ENCODE measurements at regions not wholly inside any gene's neighbourhood (a gene's known extent, or its start where the extent isn't known, plus 50 kb on each side); places are given as distances from the start of the nearest gene placed in this dataset.

- H3K9me3 ChIP-seq (ENCODE audit: control insufficient read depth in 1 of 2, low read length in 2 of 2) = no peaks in the 10 kb centered on the region
- no peaks in the 10 kb centered on the region for H3K27me3 ChIP-seq (ENCODE audit: control insufficient read depth in 1 of 2, insufficient read depth in 2 of 2, low read length in 2 of 2)
- H3K9ac ChIP-seq (ENCODE audit: low read depth in 1 of 2, low read length in 2 of 2) = no peak overlapping the region
- H3K4me1 ChIP-seq (ENCODE audit: control insufficient read depth in 1 of 2, insufficient read depth in 2 of 2, low read length in 2 of 2) = no peaks in the 10 kb centered on the region
- no peaks in the 10 kb centered on the region for H3K36me3 ChIP-seq (ENCODE audit: control insufficient read depth in 1 of 2, insufficient read depth in 2 of 2, low read length in 2 of 2)
- H3K4me3 ChIP-seq (ENCODE audit: low read depth in 1 of 2, low read length in 2 of 2) = no peak overlapping the region
- no peak overlapping the region for H3K27ac ChIP-seq (ENCODE audit: low read depth, low read length)
These were observed 188.9 kb upstream of the CXCR4 start for GRCh38 chr2:136306836-136307235.

- Histone ChIP-seq H3K9ac (ENCODE audit: low read depth in 1 of 2, low read length in 2 of 2) (no peak overlapping the region), H3K36me3 (ENCODE audit: control insufficient read depth in 1 of 2, insufficient read depth in 2 of 2, low read length in 2 of 2) (no peaks in the 10 kb centered on the region), H3K4me1 (ENCODE audit: control insufficient read depth in 1 of 2, insufficient read depth in 2 of 2, low read length in 2 of 2) (no peaks in the 10 kb centered on the region), H3K27me3 (ENCODE audit: control insufficient read depth in 1 of 2, insufficient read depth in 2 of 2, low read length in 2 of 2) (no peaks in the 10 kb centered on the region), H3K9me3 (ENCODE audit: control insufficient read depth in 1 of 2, low read length in 2 of 2) (no peaks in the 10 kb centered on the region), H3K27ac (ENCODE audit: low read depth, low read length) (no peak overlapping the region), H3K4me3 (ENCODE audit: low read depth in 1 of 2, low read length in 2 of 2) (no peak overlapping the region)
These were observed 187.7 kb upstream of the CXCR4 start for GRCh38 chr2:136305517-136306192.

- H3K4me3 ChIP-seq (ENCODE audit: low read depth in 1 of 2, low read length in 2 of 2) = no peak overlapping the region
- no peaks in the 10 kb centered on the region for H3K36me3 ChIP-seq (ENCODE audit: control insufficient read depth in 1 of 2, insufficient read depth in 2 of 2, low read length in 2 of 2)
- no peaks in the 10 kb centered on the region for H3K4me1 ChIP-seq (ENCODE audit: control insufficient read depth in 1 of 2, insufficient read depth in 2 of 2, low read length in 2 of 2)
- no peak overlapping the region for H3K9ac ChIP-seq (ENCODE audit: low read depth in 1 of 2, low read length in 2 of 2)
- H3K27ac ChIP-seq (ENCODE audit: low read depth, low read length) = no peak overlapping the region
- no peaks in the 10 kb centered on the region for H3K27me3 ChIP-seq (ENCODE audit: control insufficient read depth in 1 of 2, insufficient read depth in 2 of 2, low read length in 2 of 2)
- H3K9me3 ChIP-seq (ENCODE audit: control insufficient read depth in 1 of 2, low read length in 2 of 2) = no peaks in the 10 kb centered on the region
These were observed 183.1 kb upstream of the CXCR4 start for GRCh38 chr2:136301006-136301405.

GRCh38 chr2:136298631-136299030, 180.7 kb upstream of the CXCR4 start:
- no peaks in the 10 kb centered on the region for H3K36me3 ChIP-seq (ENCODE audit: control insufficient read depth in 1 of 2, insufficient read depth in 2 of 2, low read length in 2 of 2)
- H3K4me1 ChIP-seq (ENCODE audit: control insufficient read depth in 1 of 2, insufficient read depth in 2 of 2, low read length in 2 of 2) = no peaks in the 10 kb centered on the region
- no peak overlapping the region for H3K4me3 ChIP-seq (ENCODE audit: low read depth in 1 of 2, low read length in 2 of 2)
- H3K27ac ChIP-seq (ENCODE audit: low read depth, low read length) = no peak overlapping the region
- H3K9ac ChIP-seq (ENCODE audit: low read depth in 1 of 2, low read length in 2 of 2) = no peak overlapping the region
- H3K9me3 ChIP-seq (ENCODE audit: control insufficient read depth in 1 of 2, low read length in 2 of 2) = no peaks in the 10 kb centered on the region
- H3K27me3 ChIP-seq (ENCODE audit: control insufficient read depth in 1 of 2, insufficient read depth in 2 of 2, low read length in 2 of 2) = no peaks in the 10 kb centered on the region

GRCh38 chr2:136297994-136298393, 180.0 kb upstream of the CXCR4 start:
- Histone ChIP-seq H3K9me3 (ENCODE audit: control insufficient read depth in 1 of 2, low read length in 2 of 2) (no peaks in the 10 kb centered on the region), H3K9ac (ENCODE audit: low read depth in 1 of 2, low read length in 2 of 2) (no peak overlapping the region), H3K4me3 (ENCODE audit: low read depth in 1 of 2, low read length in 2 of 2) (no peak overlapping the region), H3K36me3 (ENCODE audit: control insufficient read depth in 1 of 2, insufficient read depth in 2 of 2, low read length in 2 of 2) (no peaks in the 10 kb centered on the region), H3K27me3 (ENCODE audit: control insufficient read depth in 1 of 2, insufficient read depth in 2 of 2, low read length in 2 of 2) (no peaks in the 10 kb centered on the region), H3K4me1 (ENCODE audit: control insufficient read depth in 1 of 2, insufficient read depth in 2 of 2, low read length in 2 of 2) (no peaks in the 10 kb centered on the region), H3K27ac (ENCODE audit: low read depth, low read length) (no peak overlapping the region)

- Histone ChIP-seq H3K4me3 (ENCODE audit: low read depth in 1 of 2, low read length in 2 of 2) (no peak overlapping the region), H3K4me1 (ENCODE audit: control insufficient read depth in 1 of 2, insufficient read depth in 2 of 2, low read length in 2 of 2) (no peaks in the 10 kb centered on the region), H3K9ac (ENCODE audit: low read depth in 1 of 2, low read length in 2 of 2) (no peak overlapping the region), H3K27ac (ENCODE audit: low read depth, low read length) (no peak overlapping the region), H3K36me3 (ENCODE audit: control insufficient read depth in 1 of 2, insufficient read depth in 2 of 2, low read length in 2 of 2) (no peaks in the 10 kb centered on the region), H3K27me3 (ENCODE audit: control insufficient read depth in 1 of 2, insufficient read depth in 2 of 2, low read length in 2 of 2) (no peaks in the 10 kb centered on the region), H3K9me3 (ENCODE audit: control insufficient read depth in 1 of 2, low read length in 2 of 2) (no peaks in the 10 kb centered on the region)
These were observed 179.4 kb upstream of the CXCR4 start for GRCh38 chr2:136297312-136297711.

GRCh38 chr2:136295168-136295567, 177.2 kb upstream of the CXCR4 start:
- H3K36me3 ChIP-seq (ENCODE audit: control insufficient read depth in 1 of 2, insufficient read depth in 2 of 2, low read length in 2 of 2) = no peaks in the 10 kb centered on the region
- H3K4me1 ChIP-seq (ENCODE audit: control insufficient read depth in 1 of 2, insufficient read depth in 2 of 2, low read length in 2 of 2) = no peaks in the 10 kb centered on the region
- no peak overlapping the region for H3K9ac ChIP-seq (ENCODE audit: low read depth in 1 of 2, low read length in 2 of 2)
- no peaks in the 10 kb centered on the region for H3K9me3 ChIP-seq (ENCODE audit: control insufficient read depth in 1 of 2, low read length in 2 of 2)
- no peaks in the 10 kb centered on the region for H3K27me3 ChIP-seq (ENCODE audit: control insufficient read depth in 1 of 2, insufficient read depth in 2 of 2, low read length in 2 of 2)
- no peak overlapping the region for H3K27ac ChIP-seq (ENCODE audit: low read depth, low read length)
- no peak overlapping the region for H3K4me3 ChIP-seq (ENCODE audit: low read depth in 1 of 2, low read length in 2 of 2)

- no peak overlapping the region for H3K4me3 ChIP-seq (ENCODE audit: low read depth in 1 of 2, low read length in 2 of 2)
- no peak overlapping the region for H3K27ac ChIP-seq (ENCODE audit: low read depth, low read length)
- no peaks in the 10 kb centered on the region for H3K4me1 ChIP-seq (ENCODE audit: control insufficient read depth in 1 of 2, insufficient read depth in 2 of 2, low read length in 2 of 2)
- no peaks in the 10 kb centered on the region for H3K36me3 ChIP-seq (ENCODE audit: control insufficient read depth in 1 of 2, insufficient read depth in 2 of 2, low read length in 2 of 2)
- H3K9ac ChIP-seq (ENCODE audit: low read depth in 1 of 2, low read length in 2 of 2) = no peak overlapping the region
- H3K27me3 ChIP-seq (ENCODE audit: control insufficient read depth in 1 of 2, insufficient read depth in 2 of 2, low read length in 2 of 2) = no peaks in the 10 kb centered on the region
- H3K9me3 ChIP-seq (ENCODE audit: control insufficient read depth in 1 of 2, low read length in 2 of 2) = no peaks in the 10 kb centered on the region
These were observed 173.9 kb upstream of the CXCR4 start for GRCh38 chr2:136291871-136292270.

GRCh38 chr2:136290326-136290725, 172.4 kb upstream of the CXCR4 start:
- Histone ChIP-seq H3K4me1 (ENCODE audit: control insufficient read depth in 1 of 2, insufficient read depth in 2 of 2, low read length in 2 of 2) (no peaks in the 10 kb centered on the region), H3K4me3 (ENCODE audit: low read depth in 1 of 2, low read length in 2 of 2) (no peak overlapping the region), H3K27me3 (ENCODE audit: control insufficient read depth in 1 of 2, insufficient read depth in 2 of 2, low read length in 2 of 2) (no peaks in the 10 kb centered on the region), H3K27ac (ENCODE audit: low read depth, low read length) (no peak overlapping the region), H3K36me3 (ENCODE audit: control insufficient read depth in 1 of 2, insufficient read depth in 2 of 2, low read length in 2 of 2) (no peaks in the 10 kb centered on the region), H3K9me3 (ENCODE audit: control insufficient read depth in 1 of 2, low read length in 2 of 2) (no peaks in the 10 kb centered on the region), H3K9ac (ENCODE audit: low read depth in 1 of 2, low read length in 2 of 2) (no peak overlapping the region)

- H3K9me3 ChIP-seq (ENCODE audit: control insufficient read depth in 1 of 2, low read length in 2 of 2) = no peaks in the 10 kb centered on the region
- no peaks in the 10 kb centered on the region for H3K27me3 ChIP-seq (ENCODE audit: control insufficient read depth in 1 of 2, insufficient read depth in 2 of 2, low read length in 2 of 2)
- H3K27ac ChIP-seq (ENCODE audit: low read depth, low read length) = no peak overlapping the region
- H3K4me3 ChIP-seq (ENCODE audit: low read depth in 1 of 2, low read length in 2 of 2) = no peak overlapping the region
- no peak overlapping the region for H3K9ac ChIP-seq (ENCODE audit: low read depth in 1 of 2, low read length in 2 of 2)
- no peaks in the 10 kb centered on the region for H3K36me3 ChIP-seq (ENCODE audit: control insufficient read depth in 1 of 2, insufficient read depth in 2 of 2, low read length in 2 of 2)
- H3K4me1 ChIP-seq (ENCODE audit: control insufficient read depth in 1 of 2, insufficient read depth in 2 of 2, low read length in 2 of 2) = no peaks in the 10 kb centered on the region
These were observed 170.3 kb upstream of the CXCR4 start for GRCh38 chr2:136288249-136288648.

- H3K9ac ChIP-seq (ENCODE audit: low read depth in 1 of 2, low read length in 2 of 2) = no peak overlapping the region
- no peaks in the 10 kb centered on the region for H3K9me3 ChIP-seq (ENCODE audit: control insufficient read depth in 1 of 2, low read length in 2 of 2)
- no peak overlapping the region for H3K27ac ChIP-seq (ENCODE audit: low read depth, low read length)
- H3K27me3 ChIP-seq (ENCODE audit: control insufficient read depth in 1 of 2, insufficient read depth in 2 of 2, low read length in 2 of 2) = no peaks in the 10 kb centered on the region
- no peaks in the 10 kb centered on the region for H3K4me1 ChIP-seq (ENCODE audit: control insufficient read depth in 1 of 2, insufficient read depth in 2 of 2, low read length in 2 of 2)
- no peak overlapping the region for H3K4me3 ChIP-seq (ENCODE audit: low read depth in 1 of 2, low read length in 2 of 2)
- no peaks in the 10 kb centered on the region for H3K36me3 ChIP-seq (ENCODE audit: control insufficient read depth in 1 of 2, insufficient read depth in 2 of 2, low read length in 2 of 2)
These were observed 168.5 kb upstream of the CXCR4 start for GRCh38 chr2:136286423-136286822.
